Gastroesophageal sphincter (tissue), 4 donors: ENCODE measurements at regions not wholly inside any gene's neighbourhood (a gene's known extent, or its start where the extent isn't known, plus 50 kb on each side); places are given as distances from the start of the nearest gene placed in this dataset.

Source experiments
- ATAC-seq: fragments of 150-250 bp; one replicate; pipeline ENCODE4 v1.9.1; 2016; ENCODE audit warnings: mild to moderate bottlenecking, moderate library complexity
- H3K27ac ChIP-seq, 4 donors: fragments of 200-600 bp; sonication (generic) in 3 of 4; 1 replicate in 3 of 4; 2 replicates in 1 of 4; pipeline ENCODE4 v1.5.1; 2016 to 2019
- H3K27me3 ChIP-seq: fragments of 200-600 bp; sonication (generic); one replicate; pipeline ENCODE4 v1.5.1; 2019
- H3K36me3 ChIP-seq, 2 donors: fragments of 200-600 bp; sonication (generic); one replicate each; pipeline ENCODE4 v1.5.1; 2019; ENCODE audit warnings: control low read depth in 1 of 2
- H3K4me1 ChIP-seq, 3 donors: fragments of 200-600 bp; sonication (generic); 1 replicate in 2 of 3; 2 replicates in 1 of 3; pipeline ENCODE4 v1.5.1; 2016 to 2019; ENCODE audit warnings: control low read depth in 2 of 3
- H3K4me3 ChIP-seq, 2 donors: fragments of 200-600 bp; sonication (generic); one replicate each; pipeline ENCODE4 v1.5.1; 2019; ENCODE audit warnings: mild to moderate bottlenecking in 1 of 2, moderate library complexity in 1 of 2
- H3K9me3 ChIP-seq, 3 donors: fragments of 200-600 bp; sonication (generic); one replicate each; pipeline ENCODE4 v1.5.1; 2017 to 2019; ENCODE audit warnings: control low read depth in 2 of 3
- CTCF ChIP-seq, 4 experiments: fragments of 200-600 bp in 2 of 4; fragments of 450-650 bp in 2 of 4; sonication (generic) in 1 of 4; IDR thresholded peaks; one replicate each; pipeline ENCODE4 v1.5.1; 2017 to 2019; ENCODE audit warnings: antibody characterized with exemption in 4 of 4, mild to moderate bottlenecking in 2 of 4, moderate library complexity in 2 of 4
- EP300 ChIP-seq: sonication (generic); formaldehyde crosslinking; IDR thresholded peaks from one replicate; pipeline ENCODE4 v1.6.1; 2017; ENCODE audit warnings: antibody characterized with exemption, mild to moderate bottlenecking
- POLR2A ChIP-seq, 2 donors: fragments of 450-650 bp; IDR thresholded peaks; one replicate each; pipeline ENCODE4 v1.6.1; 2017; ENCODE audit warnings: antibody characterized with exemption in 2 of 2, mild to moderate bottlenecking in 2 of 2, moderate library complexity in 1 of 2
- POLR2AphosphoS5 ChIP-seq: sonication (generic); formaldehyde crosslinking; IDR thresholded peaks from one replicate; pipeline ENCODE4 v1.6.1; 2017; ENCODE audit warnings: antibody characterized with exemption
- WGBS, 2 donors: methylation state at CpG; one replicate each; pipeline ENCODE4 v1.1.5; 2018; ENCODE audit warnings: low coverage in 1 of 2; 5-methylcytosine and 5-hydroxymethylcytosine counted together

GRCh38 chr2:236763857-236764256 lies 194.2 kb downstream of the ACKR3 start:
- Histone ChIP-seq H3K9me3 (peaks cover 0 to 6% (median 0%) of the 10 kb centered on the region in 3 donors), H3K4me3 (no peak overlapping the region), H3K36me3 (no peaks in the 10 kb centered on the region), H3K27ac (no peak overlapping the region), H3K4me1 (no peaks in the 10 kb centered on the region), H3K27me3 (peaks cover 8% of the 10 kb centered on the region)
- WGBS, 2 donors, result 84 to 88% methylated on average over 4 to 6 of the region's 6 CpGs
- TF ChIP-seq POLR2A (IDR thresholded peaks at IDR 0.05) (no peak), EP300 (no peak), CTCF (IDR thresholded peaks at IDR 0.05) (no peak), POLR2AphosphoS5 (no peak)
- no peak for ATAC-seq

DNA sequence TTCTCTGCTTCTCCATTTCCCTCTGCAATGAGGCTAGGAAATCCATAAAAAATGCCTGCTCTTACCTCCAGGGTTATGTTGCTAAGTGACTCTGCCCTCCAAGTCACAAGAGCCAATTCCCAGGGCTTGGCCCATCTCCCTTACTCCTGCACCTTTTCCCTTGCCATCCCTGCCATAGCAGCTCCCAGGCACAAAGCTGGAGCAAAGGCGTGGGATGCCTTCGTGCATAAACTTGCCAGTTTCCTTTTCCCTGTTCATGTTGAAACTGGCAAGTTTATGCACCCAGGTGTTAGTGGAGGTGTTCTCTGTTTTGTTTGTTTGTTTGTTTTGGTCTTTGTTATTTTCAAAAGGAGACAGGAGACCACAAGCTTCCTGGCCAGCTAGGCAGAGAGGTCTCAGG lies 195.1 kb downstream of the ACKR3 start:
- Histone ChIP-seq H3K36me3 (no peaks in the 10 kb centered on the region), H3K4me1 (no peaks in the 10 kb centered on the region), H3K4me3 (no peak overlapping the region), H3K27me3 (peaks cover 8% of the 10 kb centered on the region), H3K27ac (no peak overlapping the region), H3K9me3 (peaks cover 0 to 6% (median 0%) of the 10 kb centered on the region in 3 donors)
- no peak for TF ChIP-seq EP300
- TF ChIP-seq POLR2A (IDR thresholded peaks at IDR 0.05), result no peak
- TF ChIP-seq CTCF (IDR thresholded peaks at IDR 0.05), result no peak
- TF ChIP-seq POLR2AphosphoS5, result no peak
- 83% methylated on average over 2 of the region's 2 CpGs; no CpG with 5 or more reads in 1 of the 2 donors for WGBS, 2 donors
- ATAC-seq, result no peak

DNA sequence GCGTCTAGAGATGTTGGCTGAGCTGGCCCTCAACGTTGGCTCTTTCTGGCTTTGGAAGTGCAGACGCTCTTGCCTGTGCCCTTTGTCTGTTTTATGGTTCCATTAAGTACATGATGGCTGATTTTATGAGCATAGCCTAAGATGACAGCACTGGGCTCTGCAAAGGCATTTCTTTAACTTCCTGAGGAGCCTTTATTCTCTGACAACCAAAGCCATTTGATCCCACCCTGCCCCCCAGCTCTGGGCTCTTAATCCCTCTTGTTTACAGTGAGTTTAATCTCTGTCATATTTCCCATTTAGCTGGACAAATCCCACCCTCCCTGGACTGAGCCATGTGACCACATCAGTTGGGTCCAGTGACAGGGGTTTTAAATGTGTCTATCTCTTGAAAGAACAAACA lies 195.9 kb downstream of the ACKR3 start:
- H3K27me3 ChIP-seq, result peaks cover 8% of the 10 kb centered on the region
- no peak for ATAC-seq
- no peak overlapping the region for H3K4me3 ChIP-seq
- no peaks in the 10 kb centered on the region for H3K36me3 ChIP-seq
- WGBS, 2 donors, result 81 to 86% methylated on average over 1 to 3 of the region's 3 CpGs
- no peaks in the 10 kb centered on the region for H3K4me1 ChIP-seq
- H3K27ac ChIP-seq, result no peak overlapping the region
- peaks cover 0 to 6% (median 0%) of the 10 kb centered on the region in 3 donors for H3K9me3 ChIP-seq
- no peak for TF ChIP-seq EP300
- TF ChIP-seq POLR2A (IDR thresholded peaks at IDR 0.05), result no peak
- no peak for TF ChIP-seq CTCF (IDR thresholded peaks at IDR 0.05)
- no peak for TF ChIP-seq POLR2AphosphoS5

DNA sequence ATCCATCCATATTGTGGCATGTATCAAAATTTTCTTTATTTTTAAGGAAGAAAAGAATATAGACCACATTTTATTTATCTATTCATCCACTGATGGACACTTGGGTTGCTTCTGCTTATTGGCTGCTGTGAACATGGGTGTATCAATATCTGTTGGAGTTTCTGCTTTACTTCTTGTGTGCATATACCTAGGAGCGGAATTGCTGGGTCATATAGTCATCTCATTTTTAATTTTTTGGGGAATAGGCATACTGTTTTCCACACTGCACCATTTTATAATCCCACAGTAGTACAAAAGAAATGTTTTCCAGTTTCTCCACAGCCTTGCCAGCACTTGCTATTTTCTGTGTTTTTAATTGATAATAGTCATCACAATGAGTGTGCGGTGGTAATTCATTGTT lies 197.2 kb downstream of the ACKR3 start:
- H3K4me1 ChIP-seq, result no peaks in the 10 kb centered on the region
- no peaks in the 10 kb centered on the region for H3K36me3 ChIP-seq
- no peak for ATAC-seq
- H3K27ac ChIP-seq, result no peak overlapping the region
- no peak overlapping the region for H3K4me3 ChIP-seq
- H3K27me3 ChIP-seq, result peaks cover 8% of the 10 kb centered on the region
- peaks cover 0 to 6% (median 0%) of the 10 kb centered on the region in 3 donors for H3K9me3 ChIP-seq
- WGBS, 2 donors, result 89 to 100% methylated on average over 2 of the region's 2 CpGs
- no peak for TF ChIP-seq CTCF (IDR thresholded peaks at IDR 0.05)
- TF ChIP-seq EP300, result no peak
- no peak for TF ChIP-seq POLR2AphosphoS5
- no peak for TF ChIP-seq POLR2A (IDR thresholded peaks at IDR 0.05)

- no peak for TF ChIP-seq POLR2AphosphoS5
- no peak for TF ChIP-seq CTCF (IDR thresholded peaks at IDR 0.05)
- no peak for TF ChIP-seq POLR2A (IDR thresholded peaks at IDR 0.05)
- TF ChIP-seq EP300, result no peak
- Histone ChIP-seq H3K4me1 (no peaks in the 10 kb centered on the region), H3K27me3 (peaks cover 8% of the 10 kb centered on the region), H3K9me3 (peaks cover 0 to 6% (median 0%) of the 10 kb centered on the region in 3 donors), H3K27ac (no peak overlapping the region), H3K36me3 (no peaks in the 10 kb centered on the region), H3K4me3 (no peak overlapping the region)
- 89 to 100% methylated on average over 1 to 7 of the region's 7 CpGs for WGBS, 2 donors
- no peak for ATAC-seq
These were observed 198.3 kb downstream of the ACKR3 start for GRCh38 chr2:236767941-236768340.
